OCI-LY3 (cell line): ENCODE measurements at regions not wholly inside any gene's neighbourhood (a gene's known extent, or its start where the extent isn't known, plus 50 kb on each side); places are given as distances from the start of the nearest gene placed in this dataset.

ENCODE experiments used
- H2AFZ ChIP-seq: fragments of 200-600, 300-600 bp; shearing (Covaris generic); 2 replicates; pipeline ENCODE4 v1.6.0; 2014; ENCODE audit warnings: antibody characterized with exemption, low read depth, low read length
- H3K27ac ChIP-seq: fragments of 200-600, 300-600 bp; sonication (generic); 2 replicates; pipeline ENCODE4 v1.5.1; 2014; ENCODE audit warnings: mild to moderate bottlenecking, low read length, moderate library complexity, mixed read lengths
- H3K27me3 ChIP-seq: fragments of 200-600, 300-600 bp; sonication (generic); 2 replicates; pipeline ENCODE4 v1.6.1; 2014; ENCODE audit warnings: low read depth, low read length, mixed read lengths
- H3K36me3 ChIP-seq: fragments of 200-600, 300-600 bp; sonication (generic); replicated peaks from 2 replicates; pipeline ENCODE3; 2014; ENCODE audit warnings: low read depth, low read length, mixed read lengths
- H3K4me1 ChIP-seq: fragments of 300-600, 200-600 bp; sonication (generic); 2 replicates; pipeline ENCODE4 v1.6.1; 2014; ENCODE audit warnings: low read length, mixed read lengths
- H3K4me2 ChIP-seq: fragments of 200-600, 300-600 bp; sonication (generic); 2 replicates; pipeline ENCODE4 v1.6.1; 2014; ENCODE audit warnings: low read length, mixed read lengths
- H3K4me3 ChIP-seq: fragments of 300-600, 200-600 bp; sonication (generic); 2 replicates; pipeline ENCODE4 v1.5.1; 2014; ENCODE audit warnings: antibody characterized with exemption, mild to moderate bottlenecking, low read length, moderate library complexity
- H3K79me2 ChIP-seq: fragments of 300-600, 200-600 bp; shearing (Covaris generic); 2 replicates; pipeline ENCODE4 v1.6.1; 2014; ENCODE audit warnings: mild to moderate bottlenecking, low read length, mixed read lengths
- H3K9ac ChIP-seq: fragments of 300-600, 200-600 bp; shearing (Covaris generic); 2 replicates; pipeline ENCODE4 v1.6.0; 2014; ENCODE audit warnings: mild to moderate bottlenecking, low read length, moderate library complexity
- H3K9me3 ChIP-seq: fragments of 200-600, 300-600 bp; shearing (Covaris generic); 2 replicates; pipeline ENCODE4 v1.6.1; 2014; ENCODE audit warnings: low read length, mixed read lengths; ENCODE audit not compliant: insufficient read depth
- H4K20me1 ChIP-seq: fragments of 200-600, 300-600 bp; sonication (generic); 2 replicates; pipeline ENCODE4 v1.6.1; 2016; ENCODE audit warnings: low read length, mixed read lengths; ENCODE audit not compliant: insufficient read depth
- CTCF ChIP-seq: fragments of 200-600, 300-600 bp; sonication (generic); IDR thresholded peaks from 2 replicates; pipeline ENCODE4 v1.5.1; 2014; ENCODE audit warnings: antibody characterized with exemption, low read length, low read depth
- EZH2phosphoT487 ChIP-seq: fragments of 200-600 bp; shearing (Covaris generic); IDR thresholded peaks from 2 replicates; pipeline ENCODE4 v1.6.1; 2018; ENCODE audit warnings: antibody characterized with exemption, mixed run types, low read depth

DNA sequence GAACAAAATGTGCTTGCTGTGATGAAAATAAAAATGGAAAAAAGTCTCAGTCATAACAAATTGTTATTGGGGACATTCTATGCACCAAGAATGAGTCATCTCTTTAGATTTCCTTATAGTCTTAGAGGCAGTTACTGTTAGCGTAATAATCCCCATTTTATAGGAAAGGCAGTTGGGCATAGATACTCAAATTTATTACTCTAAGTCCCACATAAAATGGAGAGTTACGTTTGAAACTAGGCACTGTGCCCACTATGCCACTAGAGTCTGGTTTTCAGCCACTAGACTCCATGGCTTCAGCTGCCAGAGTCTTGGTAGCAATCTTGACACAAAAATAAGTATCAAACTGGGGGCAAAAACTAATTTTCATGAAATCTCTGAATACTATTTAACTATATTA, 317.9 kb upstream of the MEF2C start:
- Histone ChIP-seq H3K9ac (no peak overlapping the region), H3K79me2 (no peaks in the 10 kb centered on the region), H3K9me3 (peaks cover 11% of the 10 kb centered on the region; the same call in 1 of the 2 replicates), H2AFZ (no peak overlapping the region), H3K36me3 (peaks cover 6% of the 10 kb centered on the region), H3K27ac (no peak overlapping the region), H3K4me2 (no peak overlapping the region), H3K4me3 (no peak overlapping the region), H4K20me1 (no peaks in the 10 kb centered on the region), H3K4me1 (no peaks in the 10 kb centered on the region), H3K27me3 (no peaks in the 10 kb centered on the region)
- TF ChIP-seq CTCF, result no peak
- TF ChIP-seq EZH2phosphoT487, result no peak

- H3K9me3 ChIP-seq, result peaks cover 11% of the 10 kb centered on the region; the same call in 1 of the 2 replicates
- H4K20me1 ChIP-seq, result no peaks in the 10 kb centered on the region
- H3K27ac ChIP-seq, result no peak overlapping the region
- no peaks in the 10 kb centered on the region for H3K4me1 ChIP-seq
- no peak overlapping the region for H3K4me2 ChIP-seq
- no peaks in the 10 kb centered on the region for H3K79me2 ChIP-seq
- H3K4me3 ChIP-seq, result no peak overlapping the region
- no peak overlapping the region for H3K9ac ChIP-seq
- H3K36me3 ChIP-seq, result peaks cover 6% of the 10 kb centered on the region
- no peaks in the 10 kb centered on the region for H3K27me3 ChIP-seq
- no peak overlapping the region for H2AFZ ChIP-seq
- no peak for TF ChIP-seq EZH2phosphoT487
- no peak for TF ChIP-seq CTCF
Measured at GRCh38 chr5:89199306-89199705, 316.3 kb upstream of the MEF2C start.

- Histone ChIP-seq H4K20me1 (no peaks in the 10 kb centered on the region), H3K27me3 (no peaks in the 10 kb centered on the region), H3K79me2 (no peaks in the 10 kb centered on the region), H3K9ac (no peak overlapping the region), H3K36me3 (no peaks in the 10 kb centered on the region), H3K27ac (no peak overlapping the region), H3K4me1 (no peaks in the 10 kb centered on the region), H2AFZ (no peak overlapping the region), H3K9me3 (no peaks in the 10 kb centered on the region), H3K4me2 (no peak overlapping the region), H3K4me3 (no peak overlapping the region)
- TF ChIP-seq CTCF, result no peak
- no peak for TF ChIP-seq EZH2phosphoT487
Measured at GRCh38 chr5:89191374-89191773, 308.4 kb upstream of the MEF2C start.

DNA sequence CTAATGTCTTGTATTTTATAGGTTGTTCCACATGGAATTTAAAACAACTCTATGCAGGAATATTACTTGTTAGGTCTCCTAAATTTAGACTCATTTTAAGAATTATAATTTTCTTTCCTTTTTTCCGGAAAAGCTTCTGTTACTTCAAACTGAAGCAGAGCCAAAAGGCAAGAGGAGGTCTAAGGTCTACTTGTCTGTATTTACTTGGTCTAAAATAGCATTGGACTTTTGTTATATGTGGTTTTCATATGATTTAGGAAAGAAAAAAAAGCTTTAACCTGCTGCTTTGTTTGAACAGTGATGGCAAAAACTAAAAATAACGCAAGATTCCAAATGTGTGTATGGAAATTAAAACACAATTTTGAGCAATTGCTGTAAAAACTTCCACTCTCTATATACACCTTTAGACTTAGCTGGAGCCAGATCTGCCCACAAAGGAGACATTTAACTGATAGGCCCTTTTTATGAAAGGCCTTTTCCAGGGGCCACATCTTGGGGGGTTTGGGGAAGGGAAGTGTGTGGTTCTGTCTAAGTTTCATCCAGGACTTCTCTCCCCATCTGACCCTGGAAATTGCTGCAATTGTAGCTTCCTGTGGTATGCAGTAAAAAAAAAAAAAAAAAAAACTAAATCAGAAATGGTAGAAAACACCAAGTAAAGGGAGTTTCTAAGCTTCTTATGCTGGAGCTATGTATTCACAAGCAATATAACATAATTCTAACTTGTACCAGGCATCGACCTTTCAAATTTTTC, 307.7 kb upstream of the MEF2C start:
- Histone ChIP-seq H3K9me3 (no peaks in the 10 kb centered on the region), H3K9ac (no peak overlapping the region), H3K79me2 (no peaks in the 10 kb centered on the region), H3K4me2 (no peak overlapping the region), H3K27ac (no peak overlapping the region), H3K4me3 (no peak overlapping the region), H3K27me3 (no peaks in the 10 kb centered on the region), H2AFZ (no peak overlapping the region), H3K36me3 (no peaks in the 10 kb centered on the region), H3K4me1 (no peaks in the 10 kb centered on the region), H4K20me1 (no peaks in the 10 kb centered on the region)
- no peak for TF ChIP-seq EZH2phosphoT487
- no peak for TF ChIP-seq CTCF
